Inflammatory macrophage treated with lipopolysaccharide for 1 hour (primary cell): ENCODE measurements at regions not wholly inside any gene's neighbourhood (a gene's known extent, or its start where the extent isn't known, plus 50 kb on each side); places are given as distances from the start of the nearest gene placed in this dataset.
"Not testable (repeated sequence)": the region's sequence is repeated elsewhere in the genome, so short reads cannot be mapped to it uniquely, and the experiment has no call there.

Experiments
- DNase-seq, 2 donors: peaks; one replicate each; pipeline ENCODE4 v3.0.0-alpha.2; 2020 to 2022

GRCh38 chr3:132987396-132987795, 50.8 kb upstream of the TMEM108 start:
- no peak for DNase-seq

GRCh38 chr3:132984181-132984580, 54.0 kb upstream of the TMEM108 start:
- DNase-seq = no peak

- DNase-seq = no peak
Measured at GRCh38 chr3:132983143-132983770, 54.9 kb upstream of the TMEM108 start.

GRCh38 chr3:132981719-132982118, 56.5 kb upstream of the TMEM108 start:
- no peak for DNase-seq

GRCh38 chr3:132980102-132980501, 58.1 kb upstream of the TMEM108 start:
- DNase-seq = no peak

GRCh38 chr3:132979606-132980005, 58.6 kb upstream of the TMEM108 start:
- no peak for DNase-seq

GRCh38 chr3:132978946-132979345, 59.2 kb upstream of the TMEM108 start:
- DNase-seq = not testable (repeated sequence)

- DNase-seq = no peak
Measured at GRCh38 chr3:132978464-132978863, 59.7 kb upstream of the TMEM108 start.

GRCh38 chr3:132974097-132974496, 64.1 kb upstream of the TMEM108 start:
- no peak for DNase-seq

GRCh38 chr3:132973441-132973840, 64.8 kb upstream of the TMEM108 start:
- DNase-seq = no peak

- no peak for DNase-seq
Measured at GRCh38 chr3:132972333-132972732, 65.9 kb upstream of the TMEM108 start.

- DNase-seq = no peak
Measured at GRCh38 chr3:132966374-132966773, 71.8 kb upstream of the TMEM108 start.

- DNase-seq = no peak
Measured at GRCh38 chr3:132964266-132964665, 73.9 kb upstream of the TMEM108 start.

GRCh38 chr3:132963786-132964185, 74.4 kb upstream of the TMEM108 start:
- DNase-seq = no peak

GRCh38 chr3:132961991-132962390, 76.2 kb upstream of the TMEM108 start:
- no peak for DNase-seq

- no peak for DNase-seq
Measured at GRCh38 chr3:132953683-132954082, 84.5 kb upstream of the TMEM108 start.

GRCh38 chr3:132927896-132928295, 110.3 kb upstream of the TMEM108 start:
- DNase-seq = no peak

GRCh38 chr3:132926098-132926497, 112.1 kb upstream of the TMEM108 start:
- no peak for DNase-seq

GRCh38 chr3:132925256-132925930, 112.8 kb upstream of the TMEM108 start:
- no peak for DNase-seq

GRCh38 chr3:132916096-132916495, 122.1 kb upstream of the TMEM108 start:
- DNase-seq = peak in 1 of 2 donors; percentile 0

- no peak for DNase-seq
Measured at GRCh38 chr3:132912416-132912753, 125.8 kb upstream of the TMEM108 start.

GRCh38 chr3:132911741-132912415, 126.3 kb upstream of the TMEM108 start:
- DNase-seq = no peak

- no peak for DNase-seq
Measured at GRCh38 chr3:132907293-132907692, 130.9 kb upstream of the TMEM108 start.

GRCh38 chr3:132900481-132900880, 137.7 kb upstream of the TMEM108 start:
- DNase-seq = no peak
